ENCODE measurements at regions not wholly inside any gene's neighbourhood (a gene's known extent, or its start where the extent isn't known, plus 50 kb on each side); places are given as distances from the start of the nearest gene placed in this dataset.

GRCh38 chr9:529731-530130 lies 311.8 kb upstream of the DMRT1 start:
- TF ChIP-seq MAZ (IDR thresholded peaks at IDR 0.05; ENCODE audit: borderline replicate concordance, low read depth, low read length) (no peak), NFE2L2 (IDR thresholded peaks at IDR 0.05; ENCODE audit: low read depth, low read length) (no peak), CTCF (conservative IDR thresholded peaks at IDR 0.05; ENCODE audit: low read depth, low read length) (no peak), MXI1 (IDR thresholded peaks at IDR 0.05; ENCODE audit: borderline replicate concordance, low read depth, low read length) (no peak), FOS (IDR thresholded peaks at IDR 0.05; ENCODE audit: low read depth, low read length) (no peak), RFX5 (IDR thresholded peaks at IDR 0.05; ENCODE audit: low read depth, low read length) (no peak), RAD21 (IDR thresholded peaks at IDR 0.05; ENCODE audit: low read length) (no peak), MAFK (IDR thresholded peaks at IDR 0.05; ENCODE audit: low read depth, low read length) (no peak), POLR2A (IDR thresholded peaks at IDR 0.05; ENCODE audit: low read depth, low read length) (no peak), BHLHE40 (IDR thresholded peaks at IDR 0.05; ENCODE audit: low read depth, low read length) (no peak), SMC3 (IDR thresholded peaks at IDR 0.05; ENCODE audit: low read depth, low read length) (no peak), USF2 (IDR thresholded peaks at IDR 0.05; ENCODE audit: low read depth, low read length) (no peak), RCOR1 (IDR thresholded peaks at IDR 0.05; ENCODE audit: insufficient replicate concordance, low read length) (no peak)

Measured in IMR-90 (cell line).